ENCODE measurements at regions not wholly inside any gene's neighbourhood (a gene's known extent, or its start where the extent isn't known, plus 50 kb on each side); places are given as distances from the start of the nearest gene placed in this dataset.
"Not testable (repeated sequence)": the region's sequence is repeated elsewhere in the genome, so short reads cannot be mapped to it uniquely, and the experiment has no call there.

DNA sequence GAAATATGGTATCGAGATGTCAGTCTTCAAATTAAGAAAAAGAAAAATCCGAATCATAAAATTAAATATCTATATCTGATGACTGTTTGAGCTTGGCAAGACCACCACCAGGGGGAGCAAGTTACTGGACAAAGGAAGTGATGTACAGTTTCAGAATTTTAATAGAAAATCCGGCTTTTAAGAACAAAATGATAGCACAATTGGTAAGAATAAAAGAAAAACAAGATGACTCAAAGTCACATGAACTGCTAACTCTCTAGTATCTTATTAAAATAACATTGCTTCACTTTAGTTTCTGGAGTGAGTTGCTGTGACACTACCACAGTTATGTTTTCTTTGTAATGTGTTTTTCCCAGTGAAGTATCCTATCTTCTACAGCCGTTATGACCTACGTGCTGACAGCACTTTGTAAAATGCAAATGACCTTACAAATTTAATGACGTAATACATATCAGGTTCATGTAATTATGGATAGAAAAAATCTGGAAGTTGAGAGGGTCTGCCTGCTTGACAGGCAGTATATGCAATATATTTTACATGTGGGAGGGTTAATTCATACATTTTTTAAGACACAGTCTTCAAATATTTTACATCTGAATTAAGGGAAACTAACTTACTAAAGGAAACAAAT is 405.3 kb upstream of the HS3ST5 start:
- peak; percentile 38 for DNase-seq

DNA sequence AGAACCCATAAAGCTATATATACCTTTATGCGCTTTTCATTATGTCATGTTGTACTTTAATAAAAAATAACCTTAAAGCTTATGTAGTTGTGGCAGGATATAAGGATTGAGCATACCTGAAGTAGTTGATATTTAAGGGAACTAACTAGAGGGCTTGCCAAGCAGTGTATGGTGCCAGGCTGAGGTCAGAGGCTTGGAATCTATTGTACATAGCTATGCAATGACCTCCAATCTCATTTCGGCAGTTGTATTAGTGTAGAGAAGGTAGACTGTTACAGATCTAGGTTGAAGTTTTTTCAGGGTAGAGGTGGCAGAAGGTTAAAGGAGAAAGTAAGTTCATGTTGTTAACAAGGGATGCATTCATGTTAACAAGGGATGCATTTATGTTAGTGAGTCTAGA is 397.7 kb upstream of the HS3ST5 start:
- no peak for DNase-seq

DNA sequence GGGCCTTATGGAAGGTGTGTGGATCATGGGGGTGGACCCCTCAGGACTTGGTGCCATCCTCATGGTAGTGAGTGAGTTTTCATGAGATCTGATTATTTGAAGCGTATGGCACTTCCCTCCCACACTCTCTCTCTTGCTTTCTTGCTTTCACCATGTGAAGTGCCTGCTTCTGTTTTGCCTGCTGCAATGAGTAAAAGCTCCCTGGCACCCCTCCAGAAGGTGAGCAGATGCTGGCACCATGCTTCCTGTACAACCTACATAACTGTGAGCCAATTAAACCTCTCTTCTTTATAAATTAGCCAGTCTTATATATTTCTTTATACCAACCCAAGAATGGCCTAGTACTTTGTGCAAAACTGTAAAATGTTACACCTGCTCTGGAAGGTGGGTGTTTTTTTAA is 396.8 kb upstream of the HS3ST5 start:
- DNase-seq, result no peak

DNA sequence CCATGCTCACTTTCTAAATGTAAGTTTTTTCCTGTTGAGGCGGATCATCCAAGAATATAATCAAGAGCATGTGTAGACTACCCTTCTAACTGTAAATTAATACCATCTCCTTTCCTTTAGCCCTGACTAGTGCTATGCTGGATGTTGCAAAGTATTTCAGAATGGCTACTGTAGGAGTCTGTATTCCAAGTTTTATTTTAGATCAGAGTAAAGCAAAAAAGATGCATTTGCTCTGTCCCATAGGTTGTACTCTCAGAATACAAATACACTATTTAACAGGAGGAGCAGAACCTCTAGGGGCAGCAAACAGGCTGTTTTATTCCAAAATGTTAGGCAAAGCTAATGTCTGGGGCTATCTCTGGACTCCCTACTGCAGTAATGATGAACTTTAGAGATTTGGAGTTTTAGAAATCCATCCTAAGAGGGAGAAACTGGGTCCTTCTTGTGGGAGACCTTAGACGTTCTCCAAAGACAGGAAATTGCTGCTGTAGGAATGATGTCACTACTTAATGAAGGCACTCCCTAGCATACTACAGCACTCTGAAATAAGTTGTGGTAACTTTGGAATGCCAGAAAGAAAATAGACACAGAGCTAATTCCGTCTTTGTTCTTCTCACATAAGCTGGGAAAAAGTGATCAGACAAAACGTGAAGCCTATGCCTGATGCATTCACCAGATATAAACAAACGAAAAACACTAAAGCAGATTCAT is 392.4 kb upstream of the HS3ST5 start:
- DNase-seq, result no peak

DNA sequence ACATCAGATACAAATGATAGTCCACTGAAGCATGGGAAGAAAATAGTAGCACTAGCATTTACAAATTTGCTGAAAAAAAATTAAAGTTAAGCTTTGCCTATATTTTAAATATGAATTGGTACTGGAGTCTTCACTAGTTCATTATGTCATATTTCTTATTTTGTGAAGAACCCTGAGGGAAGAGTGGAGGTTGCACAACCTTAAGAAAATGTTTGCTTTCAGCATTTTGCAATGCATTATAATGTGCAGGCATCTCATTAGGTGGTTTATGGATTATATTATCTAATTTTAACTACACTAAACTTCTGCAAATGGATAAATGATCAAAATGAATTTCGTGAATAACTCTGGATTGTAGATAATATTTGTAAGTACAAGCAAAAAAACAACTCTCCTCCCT is 390.8 kb upstream of the HS3ST5 start:
- DNase-seq, result no peak

DNA sequence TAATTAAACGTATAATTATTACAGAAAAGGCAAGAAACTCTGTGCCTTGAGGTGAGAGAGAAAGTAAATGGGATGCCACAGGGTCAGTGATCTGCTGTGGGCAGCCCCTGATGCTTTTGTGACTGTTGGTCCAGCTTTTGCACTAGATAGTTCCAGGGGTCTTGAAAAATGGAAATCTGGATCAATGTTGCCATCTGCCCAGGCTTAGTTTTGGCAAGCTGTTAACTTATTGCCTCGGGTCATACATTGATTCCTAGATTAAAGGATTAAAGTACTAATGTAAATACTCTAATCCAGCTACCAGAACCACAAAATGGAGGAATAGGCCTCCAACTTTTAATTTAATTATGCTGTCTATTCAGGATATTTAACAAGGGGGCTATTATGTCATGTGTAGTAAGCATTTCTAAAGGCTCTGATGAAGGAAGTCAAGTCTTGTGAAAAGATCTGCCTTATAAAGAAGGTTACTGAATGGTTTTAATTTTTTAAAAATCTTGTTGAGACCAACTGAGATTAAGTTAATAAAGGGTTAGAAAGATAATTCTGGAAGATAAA is 376.0 kb upstream of the HS3ST5 start:
- no peak for DNase-seq

DNA sequence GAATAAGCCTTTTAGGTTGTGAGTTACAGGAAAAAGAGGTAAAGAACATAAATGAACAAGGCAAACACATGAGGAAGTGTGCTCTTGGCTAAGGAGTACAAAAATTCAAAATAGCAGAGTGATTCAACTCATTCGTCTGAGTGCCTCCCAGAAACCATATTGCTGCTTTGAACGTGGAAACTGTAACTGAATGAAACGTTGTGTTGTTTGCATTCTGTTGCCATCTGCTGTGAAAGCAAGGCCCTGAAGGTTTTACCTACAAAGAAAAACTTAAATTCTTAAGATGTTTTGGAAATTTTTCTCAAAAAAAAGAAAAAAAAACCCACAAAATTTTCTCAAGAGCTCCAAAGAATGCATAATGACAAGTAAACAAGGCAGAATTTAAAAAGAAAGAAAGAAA is 375.4 kb upstream of the HS3ST5 start:
- DNase-seq, result no peak

DNA sequence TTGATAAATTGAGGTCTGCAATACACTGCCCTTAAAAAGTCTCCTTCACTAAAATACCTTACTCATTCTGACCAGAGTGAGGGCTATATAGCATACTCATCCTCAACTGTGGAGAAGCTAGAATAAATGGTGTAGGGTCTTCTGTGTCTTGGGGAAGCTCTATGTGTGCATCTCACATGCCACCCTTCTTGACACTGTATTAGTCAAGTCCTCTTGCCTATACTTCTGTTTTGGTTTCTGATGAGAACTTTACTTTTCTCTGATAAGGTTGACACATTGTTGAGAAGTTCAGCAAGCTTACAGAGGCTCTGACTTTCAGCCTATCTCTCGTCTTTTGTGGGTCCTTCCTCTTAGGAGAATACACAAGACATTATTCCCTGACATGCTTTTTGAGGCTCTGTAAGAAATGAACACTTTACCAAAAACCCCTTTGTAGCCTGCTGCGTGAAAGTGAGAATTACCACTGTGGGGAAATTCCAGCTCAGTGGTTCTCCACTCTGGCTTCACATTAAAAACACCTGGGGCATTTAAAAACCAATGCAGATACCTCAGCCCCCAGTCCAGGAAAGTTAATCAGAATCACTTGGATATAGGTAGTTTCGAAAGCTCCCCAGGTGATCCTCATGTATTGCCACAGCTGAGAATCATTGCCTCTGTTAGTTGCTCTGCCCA is 372.1 kb upstream of the HS3ST5 start:
- no peak for DNase-seq

DNA sequence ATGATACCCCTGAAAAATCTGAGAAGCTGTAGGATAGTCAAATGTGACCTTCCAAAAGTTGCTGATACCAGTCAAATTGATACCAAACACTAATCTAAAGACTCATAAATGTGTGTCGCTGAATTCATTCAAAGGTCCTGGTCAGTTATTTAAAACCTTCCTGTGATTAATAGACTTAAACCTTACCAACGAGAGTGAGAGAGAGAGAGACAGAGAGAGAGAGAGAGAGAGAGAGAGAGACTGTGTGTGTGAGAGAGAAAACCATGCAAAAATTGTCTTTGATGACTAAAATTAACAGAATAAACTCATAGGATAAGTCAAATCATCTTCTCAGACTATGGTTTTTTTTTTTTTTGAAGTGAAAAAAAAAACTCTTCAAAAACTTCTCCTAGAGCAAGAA is 370.9 kb upstream of the HS3ST5 start:
- no peak for DNase-seq

DNA sequence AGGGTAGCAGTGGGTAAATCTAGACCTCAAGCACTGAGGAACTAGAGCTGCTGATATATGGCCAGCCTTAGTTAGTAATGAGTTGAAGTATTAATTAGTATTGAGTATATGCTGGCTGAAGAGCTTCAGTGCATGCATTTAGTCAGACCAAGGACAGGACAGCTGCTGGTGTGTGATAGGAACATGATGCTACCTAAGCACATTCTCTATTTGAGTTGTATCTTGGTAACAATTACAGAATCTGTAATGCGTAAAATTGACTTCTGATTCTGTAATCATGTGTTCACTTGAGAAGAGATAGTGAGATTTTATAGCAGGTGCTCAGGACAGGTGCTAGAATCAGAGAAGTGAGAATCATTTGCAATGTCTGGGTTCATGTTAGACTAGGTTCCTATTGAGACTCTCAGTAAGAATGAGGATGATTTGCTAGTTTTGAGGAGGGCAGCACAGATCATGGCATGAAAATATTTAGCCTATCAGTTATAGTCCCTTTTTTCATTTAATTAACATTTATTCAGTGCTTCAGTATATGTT is 369.4 kb upstream of the HS3ST5 start:
- DNase-seq, result no peak

DNA sequence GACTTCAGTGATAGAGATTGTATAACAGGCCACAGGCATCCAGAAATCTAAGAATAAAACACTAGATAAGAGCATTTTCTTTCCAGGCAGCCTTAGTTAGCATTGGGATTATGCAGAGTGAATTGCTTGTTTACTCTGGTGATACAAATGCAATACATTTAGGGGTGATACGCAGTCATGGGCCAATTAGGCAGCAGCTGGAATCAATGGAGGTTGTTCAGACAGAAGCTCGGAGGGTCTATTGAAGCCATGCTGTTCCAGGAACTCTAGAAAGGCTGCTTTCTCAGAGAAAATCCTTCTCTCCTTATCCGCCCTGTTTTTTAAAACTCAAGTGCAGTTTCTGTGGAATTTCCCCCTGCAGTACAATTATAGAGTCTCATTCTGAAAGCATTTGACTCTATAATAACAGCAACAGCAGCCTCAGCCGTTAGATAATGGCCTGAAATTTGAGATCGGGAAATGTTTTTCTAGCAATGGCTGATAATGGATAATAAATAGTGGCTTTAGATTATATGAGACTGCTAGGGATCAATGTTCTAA is 364.3 kb upstream of the HS3ST5 start:
- DNase-seq, result no peak

DNA sequence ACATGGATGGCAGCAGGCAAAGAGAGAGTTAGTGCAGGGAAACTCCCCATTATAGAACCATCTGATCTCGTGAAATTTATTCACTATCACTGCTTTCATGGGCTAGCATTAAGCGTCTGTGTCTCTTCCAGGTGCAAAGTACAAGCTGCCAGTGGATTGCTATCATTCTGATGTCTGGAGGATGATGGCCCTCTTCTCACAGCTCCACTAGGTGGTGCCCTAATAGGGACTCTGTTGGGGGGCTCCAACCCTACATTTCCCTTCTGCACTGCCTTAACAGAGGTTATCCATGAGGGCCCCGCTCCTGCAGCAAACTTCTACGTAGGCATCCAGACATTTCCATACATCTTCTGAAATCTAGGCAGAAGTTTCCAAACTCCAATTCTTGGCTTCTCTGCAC is 347.8 kb upstream of the HS3ST5 start:
- DNase-seq, result no peak

DNA sequence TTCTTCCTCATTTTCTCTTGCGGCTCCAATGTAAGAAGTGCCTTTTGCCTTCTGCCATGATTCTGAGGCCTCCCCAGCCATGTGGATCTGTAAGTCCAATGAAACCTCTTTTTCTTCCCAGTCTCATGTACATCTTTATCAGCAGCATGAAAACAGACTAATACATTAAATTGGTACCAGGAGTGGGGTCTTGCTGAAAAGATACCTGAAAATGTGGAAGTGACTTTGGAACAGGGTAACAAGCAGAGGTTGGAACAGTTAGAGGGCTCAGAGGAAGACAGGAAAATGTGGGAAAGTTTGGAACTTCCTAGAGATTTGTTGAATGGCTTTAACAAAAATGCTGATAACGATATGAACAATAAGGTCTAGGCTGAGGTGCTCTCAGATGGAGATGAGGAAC is 316.7 kb upstream of the HS3ST5 start:
- no peak for DNase-seq

DNA sequence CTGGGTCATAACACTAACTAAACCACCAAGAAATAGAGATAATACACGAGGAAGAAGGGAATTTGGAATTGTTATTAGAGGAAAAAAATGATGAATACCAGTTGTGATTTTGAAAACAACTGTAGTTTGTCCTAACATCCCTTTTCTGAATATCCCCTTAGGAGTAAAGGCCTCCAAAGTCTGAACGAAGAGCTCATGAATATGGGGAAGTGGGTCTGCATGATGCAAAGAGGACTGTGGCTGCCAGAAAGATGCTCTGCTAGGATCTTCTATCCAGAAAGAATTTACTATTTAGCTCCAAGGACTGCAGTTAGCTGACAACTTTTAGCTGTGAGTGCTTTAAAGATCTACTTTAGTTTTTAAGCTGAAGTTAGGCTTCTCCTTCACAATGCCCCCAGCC is 308.8 kb upstream of the HS3ST5 start:
- no peak for DNase-seq

DNA sequence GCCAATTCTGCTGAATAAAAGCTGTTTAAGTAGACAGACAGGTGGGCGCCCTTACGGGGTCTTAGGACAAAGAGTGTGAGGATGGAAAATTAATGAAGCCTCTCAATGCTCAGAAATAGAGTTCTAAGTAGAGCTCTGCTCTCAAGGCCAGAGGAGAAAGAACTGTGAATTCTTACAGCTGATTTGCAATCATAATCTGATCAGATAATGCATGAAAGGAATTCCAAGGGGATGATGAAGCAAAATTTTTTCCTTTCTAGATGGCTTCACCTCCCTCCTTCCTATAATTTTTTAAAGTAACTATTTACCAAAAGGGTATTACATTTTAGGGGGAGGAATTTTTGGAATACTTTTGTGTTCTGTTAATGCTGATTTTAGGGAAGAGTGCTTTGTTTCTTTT is 308.1 kb upstream of the HS3ST5 start:
- DNase-seq, result no peak

DNA sequence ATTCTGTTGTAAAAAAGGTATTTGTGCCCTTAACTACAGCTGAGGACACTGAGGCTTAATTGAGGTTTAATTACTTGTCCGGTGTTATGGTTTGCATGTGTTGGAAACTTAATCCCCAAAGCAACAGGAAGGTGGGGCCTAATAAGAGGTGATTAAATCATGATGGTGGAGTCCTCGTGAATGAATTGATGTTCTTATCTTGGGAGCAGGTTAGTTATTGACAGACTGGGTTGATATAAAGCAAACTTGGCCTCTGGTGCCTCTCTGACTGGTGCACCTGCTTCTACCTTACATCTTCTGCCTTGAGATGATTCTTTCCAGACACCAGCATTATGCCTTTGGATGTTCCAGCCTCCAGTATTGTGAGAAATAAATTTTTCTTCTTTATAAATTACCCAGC is 306.5 kb upstream of the HS3ST5 start:
- no peak for DNase-seq

DNA sequence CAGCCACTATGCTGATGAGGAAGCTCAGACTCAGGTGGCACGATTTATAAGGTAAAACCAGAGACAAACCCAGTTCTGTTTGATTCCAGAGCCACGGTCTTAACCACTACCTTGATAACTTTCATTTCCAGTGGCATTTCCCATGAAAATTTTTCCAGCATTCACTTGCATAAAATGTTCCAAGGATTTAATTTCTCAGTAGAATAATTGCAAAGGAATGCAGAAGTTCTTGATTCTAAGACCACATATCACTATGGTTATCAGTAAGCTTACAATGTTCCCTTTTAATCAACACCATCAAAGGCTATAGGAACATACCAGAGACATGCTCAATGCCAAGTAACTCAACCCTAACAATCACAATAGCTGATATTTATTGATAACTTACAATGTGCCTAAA is 306.0 kb upstream of the HS3ST5 start:
- DNase-seq, result no peak

DNA sequence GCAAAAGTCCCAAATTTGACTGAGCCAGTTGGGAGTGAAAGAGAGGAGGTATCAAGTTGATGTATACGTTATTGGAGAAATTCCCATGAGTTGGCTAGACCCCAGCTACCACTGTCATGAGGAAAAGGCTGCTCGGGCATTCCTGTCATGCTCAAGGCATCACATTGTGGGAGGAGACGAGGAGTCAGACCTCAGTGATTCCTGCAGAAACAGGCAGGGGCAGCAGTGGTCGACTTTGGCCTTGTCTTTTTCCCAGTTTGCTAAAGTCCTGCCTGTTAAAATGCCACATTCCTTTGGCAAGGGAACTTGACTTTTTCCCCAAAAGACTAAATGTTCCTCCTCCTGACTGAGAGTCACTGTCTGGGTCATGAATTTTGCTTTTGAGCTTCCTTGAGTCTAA is 295.5 kb upstream of the HS3ST5 start:
- no peak for DNase-seq

DNA sequence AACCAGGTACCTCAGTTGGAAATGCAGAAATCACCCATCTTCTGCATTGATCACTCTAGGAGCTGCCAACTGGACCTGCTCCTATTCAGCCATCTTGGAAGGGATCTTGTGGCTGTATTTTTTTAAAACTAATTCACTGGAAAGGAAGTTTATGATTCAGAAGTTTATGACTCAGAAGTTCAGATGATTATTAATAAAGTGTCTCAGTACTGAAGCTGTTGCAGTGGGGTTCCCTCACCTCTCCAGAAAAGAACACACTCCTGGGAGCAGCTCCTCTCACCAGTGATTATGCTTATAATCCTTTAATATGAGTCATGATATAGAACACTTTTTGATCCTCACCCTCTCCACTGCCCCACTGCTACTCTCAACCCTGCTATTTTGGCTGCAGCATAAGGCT is 291.2 kb upstream of the HS3ST5 start:
- DNase-seq, result no peak

DNA sequence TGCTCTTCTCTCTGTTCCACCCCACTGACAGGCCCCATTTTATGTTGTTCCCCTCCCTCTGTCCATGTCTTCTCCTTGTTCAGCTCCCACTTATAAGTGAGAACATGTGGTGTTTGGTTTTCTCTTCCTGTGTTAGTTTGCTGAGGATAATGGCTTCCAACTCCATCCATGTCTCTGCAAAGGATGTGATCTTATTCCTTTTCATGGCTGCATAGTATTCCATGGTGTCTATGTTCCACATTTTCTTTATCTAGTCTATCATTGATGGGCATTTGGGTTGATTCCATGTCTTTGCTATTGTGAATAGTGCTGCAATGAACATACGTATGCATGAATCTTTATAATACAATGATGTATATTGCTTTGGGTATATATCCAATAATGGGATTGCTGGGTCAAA is 283.4 kb upstream of the HS3ST5 start:
- DNase-seq, result not testable (repeated sequence)

DNA sequence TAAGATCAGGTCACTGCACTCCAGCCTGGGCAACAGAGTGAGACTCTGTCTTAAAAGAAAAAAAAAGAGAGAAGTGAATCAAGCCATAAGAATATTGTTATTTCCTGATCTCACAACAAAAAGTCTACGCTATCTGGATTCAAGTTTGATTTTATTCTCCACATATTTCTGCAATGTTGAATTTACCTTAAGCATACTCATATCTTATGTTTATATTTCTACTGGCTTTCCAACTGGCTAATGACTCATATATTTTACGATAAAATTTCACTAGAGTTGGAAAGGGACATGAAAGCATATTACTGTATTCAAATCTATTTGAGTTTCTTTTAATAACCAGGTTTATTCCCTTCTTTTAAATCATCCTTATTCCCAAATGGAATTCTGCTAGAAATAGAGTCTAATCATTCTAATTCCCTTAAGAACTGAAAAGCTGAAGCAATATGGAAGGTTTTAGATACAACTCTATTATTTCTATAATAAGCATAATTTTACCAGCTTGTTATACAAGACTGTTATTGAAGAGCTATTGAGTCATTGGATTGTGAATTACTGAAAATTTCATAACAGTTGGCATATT is 276.9 kb upstream of the HS3ST5 start:
- no peak for DNase-seq

DNA sequence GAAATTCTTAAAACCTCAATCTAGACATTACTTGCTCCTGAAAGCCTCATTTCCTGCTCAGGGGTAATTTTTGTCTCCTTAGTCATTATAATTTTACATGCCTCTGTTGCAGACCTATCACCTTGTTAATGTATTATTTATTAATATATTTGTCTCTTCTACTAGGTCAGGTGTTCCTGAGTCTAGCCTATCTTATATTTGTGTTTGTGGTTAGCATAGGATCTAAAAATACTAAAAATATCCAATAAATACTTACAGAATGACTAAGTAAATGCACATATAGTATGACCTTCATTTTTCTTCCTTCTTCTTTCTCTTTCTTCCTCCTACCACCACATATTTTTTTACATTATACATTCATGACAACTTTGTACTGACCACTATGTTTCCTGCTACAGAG is 268.9 kb upstream of the HS3ST5 start:
- DNase-seq, result no peak

DNA sequence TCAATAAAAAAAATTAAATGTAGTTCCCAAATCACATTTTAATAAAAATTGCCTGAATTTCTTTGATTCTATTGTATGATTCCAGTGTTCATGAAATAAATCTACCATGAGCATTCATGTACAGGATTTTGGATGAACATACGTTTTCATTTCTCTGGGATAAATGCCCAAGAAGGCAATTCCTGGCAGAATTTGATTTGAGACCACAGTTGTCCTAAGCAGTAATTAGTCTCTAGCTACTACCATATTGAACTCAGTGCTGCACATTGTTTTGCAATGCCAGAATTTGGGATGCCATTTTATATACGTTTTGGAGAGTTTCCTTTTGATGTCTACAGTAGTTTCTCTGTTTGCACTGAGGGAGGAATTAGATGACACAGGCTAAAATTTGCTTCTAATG is 265.3 kb upstream of the HS3ST5 start:
- DNase-seq, result no peak
